Neuronal stem cell (in vitro differentiated cells): ENCODE measurements at regions not wholly inside any gene's neighbourhood (a gene's known extent, or its start where the extent isn't known, plus 50 kb on each side); places are given as distances from the start of the nearest gene placed in this dataset.

Experiments
- DNase-seq: peaks from one replicate; pipeline ENCODE4 v3.0.0-alpha.2; 2013; ENCODE audit warnings: low spot score
- H2AFZ ChIP-seq: one replicate; pipeline ENCODE4 v1.6.1; 2013; ENCODE audit warnings: mild to moderate bottlenecking, low read length, inconsistent platforms
- H2AK5ac ChIP-seq: 2 replicates; pipeline ENCODE4 v1.6.1; 2013; ENCODE audit warnings: low read depth, mild to moderate bottlenecking, inconsistent platforms, low read length, moderate library complexity, mixed read lengths
- H2BK120ac ChIP-seq: 2 replicates; pipeline ENCODE4 v1.6.1; 2013; ENCODE audit warnings: low read depth, mild to moderate bottlenecking, inconsistent platforms, low read length, moderate library complexity, mixed read lengths
- H2BK12ac ChIP-seq: one replicate; pipeline ENCODE4 v1.6.1; 2013; ENCODE audit warnings: low read length, inconsistent platforms
- H2BK15ac ChIP-seq: 2 replicates; pipeline ENCODE4 v1.6.1; 2013; ENCODE audit warnings: mild to moderate bottlenecking, low read length, inconsistent platforms, mixed read lengths
- H2BK5ac ChIP-seq: one replicate; pipeline ENCODE4 v1.6.1; 2013; ENCODE audit warnings: inconsistent platforms, mild to moderate bottlenecking, low read length, moderate library complexity
- H3K14ac ChIP-seq: one replicate; pipeline ENCODE4 v1.6.1; 2013; ENCODE audit warnings: low read length, inconsistent platforms
- H3K18ac ChIP-seq: 2 replicates; pipeline ENCODE4 v1.6.1; 2013; ENCODE audit warnings: low read length, inconsistent platforms
- H3K23ac ChIP-seq: 2 replicates; pipeline ENCODE4 v1.6.1; 2013; ENCODE audit warnings: low read depth, mild to moderate bottlenecking, mixed read lengths, low read length, inconsistent platforms; ENCODE audit not compliant: poor library complexity
- H3K27ac ChIP-seq: replicated peaks from 3 replicates; pipeline ENCODE4 v1.5.1; 2013; ENCODE audit warnings: low read length, inconsistent platforms
- H3K27me3 ChIP-seq, 3 experiments: 2 replicates each; pipeline ENCODE4 v1.6.1; 2013; ENCODE audit warnings: low read length in 3 of 3, mild to moderate bottlenecking in 2 of 3, inconsistent platforms in 1 of 3, low read depth in 1 of 3, mixed read lengths in 1 of 3, moderate library complexity in 1 of 3; ENCODE audit not compliant: control insufficient read depth in 3 of 3, insufficient read depth in 3 of 3
- H3K36me3 ChIP-seq, 2 donors: replicated peaks in 1 of 2; 2 replicates each; pipeline ENCODE4 v1.6.1; 2013; ENCODE audit warnings: low read length in 2 of 2; ENCODE audit not compliant: control insufficient read depth in 2 of 2, insufficient read depth in 2 of 2
- H3K4ac ChIP-seq: 2 replicates; pipeline ENCODE4 v1.6.1; 2013; ENCODE audit warnings: inconsistent platforms, mild to moderate bottlenecking, low read length, moderate library complexity
- H3K4me1 ChIP-seq, 2 donors: 1 replicate in 1 of 2; 2 replicates in 1 of 2; pipeline ENCODE4 v1.6.1; 2013; ENCODE audit warnings: low read length in 2 of 2, low read depth in 1 of 2; ENCODE audit not compliant: control insufficient read depth in 2 of 2, insufficient read depth in 1 of 2
- H3K4me2 ChIP-seq: one replicate; pipeline ENCODE4 v1.6.1; 2013; ENCODE audit warnings: mild to moderate bottlenecking, low read length, inconsistent platforms; ENCODE audit not compliant: insufficient read depth, poor library complexity, severe bottlenecking
- H3K4me3 ChIP-seq, 2 donors: 2 replicates each; pipeline ENCODE4 v1.5.1; 2013; ENCODE audit warnings: low read length in 2 of 2, mild to moderate bottlenecking in 2 of 2, inconsistent platforms in 1 of 2, moderate library complexity in 1 of 2
- H3K79me1 ChIP-seq: one replicate; pipeline ENCODE4 v1.6.1; 2013; ENCODE audit warnings: low read depth, mild to moderate bottlenecking, inconsistent platforms, low read length, moderate library complexity
- H3K9ac ChIP-seq: one replicate; pipeline ENCODE4 v1.6.1; 2013; ENCODE audit warnings: mild to moderate bottlenecking, low read depth, low read length, inconsistent platforms; ENCODE audit not compliant: poor library complexity
- H3K9me3 ChIP-seq, 2 donors: replicated peaks in 1 of 2; 2 replicates each; pipeline versions ENCODE3 to v1.6.1; 2013; ENCODE audit warnings: low read length in 2 of 2, mild to moderate bottlenecking in 2 of 2, inconsistent platforms in 1 of 2, low read depth in 1 of 2, mixed read lengths in 1 of 2, moderate library complexity in 1 of 2; ENCODE audit not compliant: control insufficient read depth in 2 of 2, insufficient read depth in 1 of 2
- H4K8ac ChIP-seq: one replicate; pipeline ENCODE4 v1.6.1; 2013; ENCODE audit warnings: low read depth, mild to moderate bottlenecking, inconsistent platforms, low read length, moderate library complexity
- H4K91ac ChIP-seq: one replicate; pipeline ENCODE4 v1.6.1; 2013; ENCODE audit warnings: low read length, low read depth, mild to moderate bottlenecking, inconsistent platforms; ENCODE audit not compliant: poor library complexity
- WGBS, 2 donors: extraction: QIAGEN DNeasy Blood & Tissue Kit; methylation state at CpG; one replicate each; pipeline ENCODE4 v1.1.7; 2013; ENCODE audit warnings: missing lambda C conversion rate in 2 of 2, mixed read lengths in 1 of 2; ENCODE audit not compliant: insufficient read length in 2 of 2, insufficient replicate concordance in 1 of 2; ENCODE audit errors: extremely low coverage in 2 of 2; 5-methylcytosine and 5-hydroxymethylcytosine counted together

DNA sequence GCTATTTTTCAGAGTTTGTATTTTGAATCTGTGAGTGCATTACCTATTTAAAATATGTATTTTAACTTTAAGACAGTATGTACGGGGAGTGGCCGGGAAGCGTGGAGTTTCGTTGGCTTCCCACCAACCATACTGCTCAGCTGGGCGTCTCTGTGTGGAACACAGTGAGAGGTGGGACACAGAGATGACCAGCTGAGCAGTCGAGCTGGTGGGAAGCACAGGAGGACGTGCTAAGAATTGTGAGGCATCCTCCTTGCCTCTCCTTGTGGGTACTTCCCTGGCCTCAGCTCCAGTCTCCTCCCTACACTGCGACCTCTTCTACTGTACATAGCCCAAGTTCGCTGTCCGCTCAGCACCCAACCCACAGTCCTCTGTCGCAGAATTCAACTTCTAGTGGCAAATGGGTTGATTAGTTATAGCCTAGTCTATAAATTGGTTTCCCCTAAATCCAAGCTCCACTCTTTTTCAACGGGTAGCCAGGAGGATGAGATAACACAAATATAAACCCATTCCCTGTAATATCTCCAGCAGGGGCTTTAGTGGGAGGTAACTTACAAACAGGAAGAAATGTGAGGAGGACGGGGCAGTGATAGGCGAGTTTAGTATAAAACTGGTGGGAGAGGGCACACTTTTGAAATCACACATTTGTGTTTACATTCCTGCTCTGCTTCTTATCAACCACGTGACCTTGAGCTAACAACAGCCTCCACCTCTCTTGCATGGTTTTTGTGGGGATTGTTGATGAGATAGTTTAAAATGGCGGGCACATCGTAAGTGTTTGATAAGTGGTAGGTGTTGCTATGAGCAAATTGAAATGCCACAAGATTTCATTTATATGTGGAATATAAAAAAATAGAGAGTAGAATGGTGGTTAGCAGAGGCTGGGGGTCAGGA is 211.9 kb upstream of the HS3ST3A1 start:
- Histone ChIP-seq H3K4me2 (no peak overlapping the region), H2BK12ac (no peak overlapping the region), H3K9me3 (no peaks in the 10 kb centered on the region), H3K18ac (no peak overlapping the region), H3K23ac (no peak overlapping the region), H3K9ac (no peak overlapping the region), H3K4me1 (no peaks in the 10 kb centered on the region), H2BK15ac (no peak overlapping the region), H4K91ac (no peak overlapping the region), H2BK5ac (no peak overlapping the region), H3K4me3 (no peak overlapping the region), H2AFZ (no peak overlapping the region), H3K4ac (no peak overlapping the region), H2BK120ac (no peak overlapping the region), H2AK5ac (no peak overlapping the region), H3K27ac (no peak overlapping the region), H3K36me3 (no peaks in the 10 kb centered on the region), H3K14ac (no peak overlapping the region), H4K8ac (no peak overlapping the region), H3K79me1 (no peaks in the 10 kb centered on the region), H3K27me3 (no peaks in the 10 kb centered on the region)
- WGBS, 2 donors = no CpG with 5 or more reads among the region's 17 CpGs
- DNase-seq = no peak

DNA sequence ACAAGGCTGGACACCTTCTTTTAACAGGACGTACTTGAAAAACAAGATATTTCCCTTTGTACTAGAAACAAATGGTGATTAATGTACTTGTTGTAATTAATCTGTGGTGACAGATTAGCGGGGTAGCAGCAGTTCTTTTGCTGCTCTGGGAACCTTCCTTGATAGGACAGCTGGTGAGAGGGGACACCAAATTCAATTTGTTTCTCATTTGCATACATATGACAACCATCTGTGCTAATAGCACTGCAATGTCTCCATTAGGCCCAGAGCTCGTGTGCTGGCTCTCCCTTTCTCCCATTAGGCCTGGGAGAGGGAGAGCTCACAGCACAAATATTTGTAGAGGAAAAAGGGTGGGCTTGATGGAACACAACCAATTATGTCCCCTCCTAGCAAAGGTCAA is 221.0 kb upstream of the HS3ST3A1 start:
- Histone ChIP-seq H2BK15ac (no peak overlapping the region), H3K4me2 (no peak overlapping the region), H3K4me3 (no peak overlapping the region), H3K27me3 (no peaks in the 10 kb centered on the region), H2BK5ac (no peak overlapping the region), H2BK120ac (no peak overlapping the region), H3K14ac (no peak overlapping the region), H2AFZ (no peak overlapping the region), H3K9ac (no peak overlapping the region), H3K4me1 (peaks cover 0 to 5% of the 10 kb centered on the region in 2 donors), H3K4ac (no peak overlapping the region), H2BK12ac (no peak overlapping the region), H3K18ac (no peak overlapping the region), H3K79me1 (no peaks in the 10 kb centered on the region), H3K27ac (no peak overlapping the region), H4K8ac (no peak overlapping the region), H3K23ac (no peak overlapping the region), H2AK5ac (no peak overlapping the region), H4K91ac (no peak overlapping the region), H3K9me3 (no peaks in the 10 kb centered on the region), H3K36me3 (no peaks in the 10 kb centered on the region)
- no peak for DNase-seq
- no CpG with 5 or more reads among the region's 3 CpGs for WGBS, 2 donors

DNA sequence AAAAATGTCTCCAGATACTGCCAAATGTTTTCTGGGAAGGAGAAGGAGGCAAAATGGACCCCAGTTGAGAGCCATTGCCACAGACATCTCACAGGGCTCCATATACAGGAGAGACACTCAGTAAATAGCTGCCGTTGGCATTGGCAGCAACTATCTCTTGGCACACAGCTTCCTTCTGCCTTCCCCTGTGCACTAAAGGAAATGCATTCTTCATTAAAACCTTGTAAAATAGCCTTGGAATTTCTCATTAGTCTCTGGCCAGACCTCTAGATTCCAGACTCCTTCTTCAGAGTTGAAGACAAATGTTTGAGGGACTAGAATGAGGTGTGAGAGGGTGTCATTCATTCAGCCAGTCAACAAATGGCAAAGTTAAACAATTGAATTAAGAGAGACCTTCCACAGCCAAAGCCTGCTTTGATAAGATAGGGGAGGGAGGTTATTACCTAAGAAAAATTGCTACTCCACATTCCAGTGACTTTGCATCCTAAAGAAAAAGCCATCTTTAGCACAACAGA is 223.9 kb upstream of the HS3ST3A1 start:
- no CpG with 5 or more reads among the region's 1 CpG for WGBS, 2 donors

DNA sequence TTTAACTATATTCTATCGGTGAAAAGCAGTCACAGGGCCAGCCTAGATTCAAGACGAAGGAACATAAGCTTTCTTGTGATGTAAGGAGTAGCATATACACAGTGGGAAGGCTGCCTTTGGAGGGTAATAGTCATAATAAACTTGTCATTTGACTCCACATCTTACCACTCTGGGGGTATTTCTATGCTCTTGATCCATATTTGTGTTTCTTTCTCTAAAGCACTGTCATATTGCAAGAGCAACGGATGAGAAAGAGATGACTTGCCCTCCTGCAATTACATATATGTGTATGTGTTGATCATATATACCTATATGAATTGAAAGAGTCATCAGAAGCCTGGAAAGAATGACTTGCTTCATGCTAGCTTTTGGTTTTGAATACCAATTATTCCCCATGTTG is 225.4 kb upstream of the HS3ST3A1 start:
- WGBS, 2 donors = no CpG with 5 or more reads among the region's 3 CpGs

More for the DNA sequence above, 223.9 kb upstream of the HS3ST3A1 start:
- Histone ChIP-seq H3K4me3 (no peak overlapping the region), H3K4me2 (no peak overlapping the region), H4K91ac (no peak overlapping the region), H4K8ac (no peak overlapping the region), H3K4me1 (peaks cover 0 to 5% of the 10 kb centered on the region in 2 donors), H2AFZ (no peak overlapping the region), H3K27ac (no peak overlapping the region), H3K4ac (no peak overlapping the region), H3K9me3 (no peaks in the 10 kb centered on the region), H2BK12ac (no peak overlapping the region), H3K36me3 (no peaks in the 10 kb centered on the region), H2BK120ac (no peak overlapping the region), H2BK15ac (no peak overlapping the region), H2AK5ac (no peak overlapping the region), H3K14ac (no peak overlapping the region), H3K79me1 (no peaks in the 10 kb centered on the region), H2BK5ac (no peak overlapping the region), H3K9ac (no peak overlapping the region), H3K23ac (no peak overlapping the region), H3K18ac (no peak overlapping the region), H3K27me3 (no peaks in the 10 kb centered on the region)
- no peak for DNase-seq

More for the DNA sequence above, 225.4 kb upstream of the HS3ST3A1 start:
- Histone ChIP-seq H4K91ac (no peak overlapping the region), H3K23ac (no peak overlapping the region), H3K4me2 (no peak overlapping the region), H3K18ac (no peak overlapping the region), H3K14ac (no peak overlapping the region), H3K27ac (no peak overlapping the region), H3K4ac (no peak overlapping the region), H3K36me3 (no peaks in the 10 kb centered on the region), H2AK5ac (no peak overlapping the region), H4K8ac (no peak overlapping the region), H3K79me1 (no peaks in the 10 kb centered on the region), H2AFZ (no peak overlapping the region), H2BK12ac (no peak overlapping the region), H3K9ac (no peak overlapping the region), H3K27me3 (no peaks in the 10 kb centered on the region), H3K4me1 (peaks cover 0 to 5% of the 10 kb centered on the region in 2 donors), H2BK15ac (no peak overlapping the region), H2BK120ac (no peak overlapping the region), H2BK5ac (no peak overlapping the region), H3K4me3 (no peak overlapping the region), H3K9me3 (no peaks in the 10 kb centered on the region)
- DNase-seq = no peak
